PC-9 (cell line): ENCODE measurements at regions not wholly inside any gene's neighbourhood (a gene's known extent, or its start where the extent isn't known, plus 50 kb on each side); places are given as distances from the start of the nearest gene placed in this dataset.

ENCODE experiments used
- BruUV-seq: library from RNA; stranded (reverse); fragments of 400-500 nt; replicated peaks from 2 replicates; lab custom pipeline; 2021; lab: Mats Ljungman, UMichigan
- CTCF ChIA-PET: fragments of 300-600 bp; sonication (Branson Sonifier 250); formaldehyde crosslinking; loops from one replicate; lab custom pipeline; 2022; ENCODE audit warnings: antibody characterized with exemption; lab: Charles Lee
- POLR2A ChIA-PET: fragments of 300-600 bp; sonication (Branson Sonifier 250); formaldehyde crosslinking; loops from one replicate; lab custom pipeline; 2022; ENCODE audit warnings: antibody characterized with exemption; ENCODE audit not compliant: unreplicated experiment; lab: Charles Lee
- DNase-seq, 2 experiments: peaks; one replicate each; pipeline versions ENCODE4 v3.0.0 to v3.0.0-alpha.2; 2015 to 2022; ENCODE audit warnings: mixed read lengths in 1 of 2
- H2AFZ ChIP-seq: fragments of 200-600 bp; sonication (generic); 2 replicates; pipeline ENCODE4 v1.8.1; 2017; ENCODE audit warnings: antibody characterized with exemption
- H3F3A ChIP-seq: fragments of 200-600 bp; sonication (generic); 2 replicates; pipeline ENCODE4 v1.8.1; 2017; ENCODE audit warnings: antibody characterized with exemption, mild to moderate bottlenecking, low read depth; ENCODE audit not compliant: insufficient read depth
- H3K27ac ChIP-seq: fragments of 200-600 bp; sonication (generic); 2 replicates; pipeline ENCODE4 v1.6.1; 2016; ENCODE audit warnings: mixed run types
- H3K27me3 ChIP-seq: fragments of 200-600 bp; sonication (generic); 2 replicates; pipeline ENCODE4 v1.6.1; 2016; ENCODE audit warnings: low read depth, mixed run types; ENCODE audit not compliant: insufficient read depth
- H3K36me3 ChIP-seq: fragments of 200-600 bp; sonication (generic); 2 replicates; pipeline ENCODE4 v1.6.1; 2016; ENCODE audit warnings: low read depth, mixed run types
- H3K4me1 ChIP-seq: fragments of 200-600 bp; sonication (generic); replicated peaks from 2 replicates; pipeline ENCODE4 v1.6.1; 2016; ENCODE audit warnings: mixed run types; ENCODE audit not compliant: insufficient read depth
- H3K4me2 ChIP-seq: fragments of 200-600 bp; sonication (generic); 2 replicates; pipeline ENCODE4 v1.6.1; 2017; ENCODE audit warnings: mixed run types
- H3K4me3 ChIP-seq: fragments of 200-600 bp; sonication (generic); 2 replicates; pipeline ENCODE4 v1.6.1; 2016; ENCODE audit warnings: mixed run types
- H3K79me2 ChIP-seq: fragments of 200-600 bp; sonication (generic); 2 replicates; pipeline ENCODE4 v1.6.1; 2017; ENCODE audit warnings: low read depth, mixed run types
- H3K9me2 ChIP-seq: fragments of 200-600 bp; sonication (generic); 2 replicates; pipeline ENCODE4 v1.8.1; 2017; ENCODE audit warnings: mild to moderate bottlenecking; ENCODE audit not compliant: insufficient read depth
- H3K9me3 ChIP-seq: fragments of 200-600 bp; sonication (generic); 2 replicates; pipeline ENCODE4 v1.8.1; 2016; ENCODE audit warnings: low read depth; ENCODE audit not compliant: insufficient read depth
- H4K20me1 ChIP-seq: fragments of 200-600 bp; sonication (generic); 2 replicates; pipeline ENCODE4 v1.8.1; 2017; ENCODE audit not compliant: insufficient read depth
- EZH2 ChIP-seq: fragments of 200-600 bp; sonication (generic); IDR thresholded peaks from 2 replicates; pipeline ENCODE4 v1.8.0; 2017; ENCODE audit warnings: antibody characterized with exemption, low read depth
- intact Hi-C: fragments of 100-400 bp; cut with micrococcal nuclease; formaldehyde crosslinking; loops from one replicate; pipeline ENCODE4 v1.10.0; 2022; ENCODE audit not compliant: unreplicated experiment
- TF ChIP-seq, protein P1 (sequence below): fragments of 200-600 bp; sonication (generic); conservative IDR thresholded peaks from 2 replicates; pipeline ENCODE4 v1.6.1; 2017; ENCODE audit warnings: mixed run types, antibody characterized with exemption, mild to moderate bottlenecking, moderate library complexity

DNA sequence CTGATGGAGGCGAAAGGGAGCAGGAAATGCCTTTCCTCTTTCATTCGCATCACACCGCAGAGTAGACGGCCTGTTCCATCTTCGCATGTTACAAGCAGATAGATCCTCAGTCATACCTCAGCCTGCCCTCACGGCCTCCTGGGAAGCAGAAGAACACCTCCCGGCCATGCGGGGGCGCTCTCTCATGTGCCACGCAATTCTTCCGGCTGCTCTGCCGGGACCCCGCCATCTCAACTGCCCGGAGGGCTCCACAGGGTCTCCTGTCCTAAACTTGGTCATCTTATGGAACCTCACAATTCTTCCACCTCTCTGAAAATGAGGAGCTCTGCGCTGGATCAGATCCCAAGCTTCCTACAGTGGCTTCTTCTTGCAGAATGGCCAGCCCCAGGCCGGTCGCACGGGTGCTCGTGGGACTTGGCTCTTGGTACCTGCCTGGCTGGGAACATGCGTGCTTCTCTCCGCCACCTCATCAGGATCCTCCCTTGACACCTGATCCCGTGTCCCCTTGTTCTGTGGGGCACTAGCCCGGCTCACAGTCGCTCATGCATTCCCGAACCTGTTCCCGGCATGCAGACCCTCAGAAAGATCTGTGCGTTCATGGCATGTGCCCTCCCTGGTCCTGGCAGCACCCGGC lies 262.8 kb upstream of the SHH start:
- Histone ChIP-seq H3K4me1 (no peaks in the 10 kb centered on the region), H3K9me3 (no peaks in the 10 kb centered on the region), H3F3A (no peaks in the 10 kb centered on the region), H3K9me2 (no peaks in the 10 kb centered on the region), H3K79me2 (no peaks in the 10 kb centered on the region), H3K4me3 (no peak overlapping the region), H2AFZ (no peak overlapping the region), H3K27ac (no peak overlapping the region), H3K36me3 (no peaks in the 10 kb centered on the region), H3K27me3 (peaks cover 73% of the 10 kb centered on the region), H3K4me2 (no peak overlapping the region), H4K20me1 (no peaks in the 10 kb centered on the region)
- CTCF ChIA-PET = no interaction called here
- intact Hi-C loops = no loop called here
- no TSS peak for BruUV-seq
- DNase-seq = no peak
- POLR2A ChIA-PET = no interaction called here
- no peak for TF ChIP-seq EZH2
- TF ChIP-seq, protein P1, sequence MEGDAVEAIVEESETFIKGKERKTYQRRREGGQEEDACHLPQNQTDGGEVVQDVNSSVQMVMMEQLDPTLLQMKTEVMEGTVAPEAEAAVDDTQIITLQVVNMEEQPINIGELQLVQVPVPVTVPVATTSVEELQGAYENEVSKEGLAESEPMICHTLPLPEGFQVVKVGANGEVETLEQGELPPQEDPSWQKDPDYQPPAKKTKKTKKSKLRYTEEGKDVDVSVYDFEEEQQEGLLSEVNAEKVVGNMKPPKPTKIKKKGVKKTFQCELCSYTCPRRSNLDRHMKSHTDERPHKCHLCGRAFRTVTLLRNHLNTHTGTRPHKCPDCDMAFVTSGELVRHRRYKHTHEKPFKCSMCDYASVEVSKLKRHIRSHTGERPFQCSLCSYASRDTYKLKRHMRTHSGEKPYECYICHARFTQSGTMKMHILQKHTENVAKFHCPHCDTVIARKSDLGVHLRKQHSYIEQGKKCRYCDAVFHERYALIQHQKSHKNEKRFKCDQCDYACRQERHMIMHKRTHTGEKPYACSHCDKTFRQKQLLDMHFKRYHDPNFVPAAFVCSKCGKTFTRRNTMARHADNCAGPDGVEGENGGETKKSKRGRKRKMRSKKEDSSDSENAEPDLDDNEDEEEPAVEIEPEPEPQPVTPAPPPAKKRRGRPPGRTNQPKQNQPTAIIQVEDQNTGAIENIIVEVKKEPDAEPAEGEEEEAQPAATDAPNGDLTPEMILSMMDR = peak; percentile 46; the same call in 1 of the 2 replicates

DNA sequence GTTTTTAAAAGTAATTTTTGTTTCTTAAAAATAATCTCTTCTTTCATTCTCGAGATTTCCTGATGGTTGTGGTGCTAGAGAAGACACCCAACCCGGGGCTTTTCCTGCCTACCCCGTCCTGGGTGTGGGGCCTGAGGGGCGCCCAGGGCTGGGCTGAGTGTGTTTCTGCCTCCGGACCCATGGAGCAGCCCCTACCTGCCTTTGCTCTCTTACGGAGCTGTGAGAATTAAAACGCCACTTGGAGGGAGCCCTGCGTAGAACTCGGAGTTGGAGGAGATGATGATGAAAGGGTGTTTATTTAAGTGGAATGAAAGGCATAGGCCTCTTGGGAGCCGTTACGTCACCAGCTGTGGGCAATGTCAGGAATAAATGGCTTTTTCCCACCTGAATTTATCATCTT lies 261.8 kb upstream of the SHH start:
- H4K20me1 ChIP-seq = no peaks in the 10 kb centered on the region
- no TSS peak for BruUV-seq
- ChIA-PET CTCF (no interaction called here), POLR2A (no interaction called here)
- no peak overlapping the region for H3K27ac ChIP-seq
- no peaks in the 10 kb centered on the region for H3F3A ChIP-seq
- intact Hi-C loops = no loop called here
- no peaks in the 10 kb centered on the region for H3K36me3 ChIP-seq
- TF ChIP-seq, protein P1 = no peak
- TF ChIP-seq EZH2 = no peak
- DNase-seq = no peak
- no peak overlapping the region for H3K4me3 ChIP-seq
- no peak overlapping the region for H2AFZ ChIP-seq
- no peaks in the 10 kb centered on the region for H3K9me3 ChIP-seq
- H3K9me2 ChIP-seq = no peaks in the 10 kb centered on the region
- H3K4me2 ChIP-seq = no peak overlapping the region
- no peaks in the 10 kb centered on the region for H3K4me1 ChIP-seq
- H3K27me3 ChIP-seq = peaks cover 77% of the 10 kb centered on the region
- no peaks in the 10 kb centered on the region for H3K79me2 ChIP-seq

DNA sequence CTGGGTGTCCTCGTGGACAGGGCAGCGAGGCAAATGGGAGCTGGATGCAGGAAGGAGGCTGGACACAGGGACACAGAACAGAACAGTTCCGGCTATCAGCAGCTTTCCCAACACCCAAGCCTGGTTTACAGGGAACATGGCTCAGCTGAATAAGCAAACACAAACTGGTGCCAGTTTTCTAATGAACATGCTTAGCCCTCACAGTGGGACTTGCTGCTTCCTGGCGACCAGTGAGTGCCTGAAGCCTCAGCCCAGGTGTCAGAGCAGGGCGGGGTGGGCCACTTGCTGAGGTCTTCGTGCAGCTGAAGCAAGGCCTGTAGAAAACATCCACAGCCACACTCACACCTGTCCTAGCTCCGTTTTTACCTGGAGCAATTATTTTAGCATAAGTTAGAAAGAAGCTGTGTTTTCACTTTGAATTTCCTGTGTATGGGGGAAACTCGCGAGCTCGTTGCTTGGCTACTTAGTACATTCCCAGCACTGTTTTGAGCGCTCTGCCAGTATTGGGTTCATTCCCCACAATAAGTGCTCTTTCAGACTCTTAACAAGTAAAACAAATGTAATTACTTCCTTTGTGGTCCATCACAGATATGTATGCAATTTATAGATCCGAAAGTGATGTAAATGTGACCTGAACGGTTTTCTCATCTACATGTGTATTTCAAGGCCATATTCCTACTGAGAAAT lies 261.2 kb upstream of the SHH start:
- H3K4me2 ChIP-seq = no peak overlapping the region
- no peaks in the 10 kb centered on the region for H3K9me3 ChIP-seq
- H2AFZ ChIP-seq = no peak overlapping the region
- POLR2A ChIA-PET = no interaction called here
- intact Hi-C loops = no loop called here
- DNase-seq = no peak
- H3K9me2 ChIP-seq = no peaks in the 10 kb centered on the region
- BruUV-seq = no TSS peak
- TF ChIP-seq, protein P1 = no peak
- no peak for TF ChIP-seq EZH2
- H3K36me3 ChIP-seq = no peaks in the 10 kb centered on the region
- no peak overlapping the region for H3K4me3 ChIP-seq
- no peaks in the 10 kb centered on the region for H3K4me1 ChIP-seq
- H3K27ac ChIP-seq = no peak overlapping the region
- H4K20me1 ChIP-seq = no peaks in the 10 kb centered on the region
- H3K79me2 ChIP-seq = no peaks in the 10 kb centered on the region
- CTCF ChIA-PET = no interaction called here
- H3F3A ChIP-seq = no peaks in the 10 kb centered on the region
- peaks cover 77% of the 10 kb centered on the region for H3K27me3 ChIP-seq
